Stimulated activated CD8-positive, alpha-beta memory T cell treated with anti-CD3 and anti-CD28 coated beads, Interleukin-12 subunit alpha, Interleukin-12 subunit beta, amount 100 ng/mL, for 4 hours (primary cell): ENCODE measurements at regions not wholly inside any gene's neighbourhood (a gene's known extent, or its start where the extent isn't known, plus 50 kb on each side); places are given as distances from the start of the nearest gene placed in this dataset.
"Not testable (repeated sequence)": the region's sequence is repeated elsewhere in the genome, so short reads cannot be mapped to it uniquely, and the experiment has no call there.

ENCODE experiments used
- DNase-seq: peaks from one replicate; pipeline ENCODE4 v3.0.0-alpha.2; 2020; ENCODE audit warnings: low read depth

DNA sequence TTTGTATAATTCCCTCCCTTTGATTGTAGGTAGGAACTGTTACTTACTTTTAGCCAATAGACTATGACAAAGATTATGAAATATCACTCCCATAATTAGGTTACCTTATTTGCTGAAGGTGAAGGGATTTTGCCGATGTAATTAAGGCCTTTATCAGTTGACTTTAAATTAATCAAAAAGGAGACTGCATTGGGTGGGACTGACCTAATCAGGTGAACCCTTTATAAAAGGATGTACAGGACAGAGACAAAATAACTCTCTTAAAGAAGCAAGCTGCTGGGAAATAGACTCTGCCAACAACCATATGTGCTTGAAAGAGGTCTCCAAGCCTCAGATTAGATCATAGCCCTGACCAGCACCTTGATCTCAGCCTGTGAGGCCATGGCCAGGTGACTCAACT, 167.6 kb downstream of the SOX3 start:
- DNase-seq, result no peak

DNA sequence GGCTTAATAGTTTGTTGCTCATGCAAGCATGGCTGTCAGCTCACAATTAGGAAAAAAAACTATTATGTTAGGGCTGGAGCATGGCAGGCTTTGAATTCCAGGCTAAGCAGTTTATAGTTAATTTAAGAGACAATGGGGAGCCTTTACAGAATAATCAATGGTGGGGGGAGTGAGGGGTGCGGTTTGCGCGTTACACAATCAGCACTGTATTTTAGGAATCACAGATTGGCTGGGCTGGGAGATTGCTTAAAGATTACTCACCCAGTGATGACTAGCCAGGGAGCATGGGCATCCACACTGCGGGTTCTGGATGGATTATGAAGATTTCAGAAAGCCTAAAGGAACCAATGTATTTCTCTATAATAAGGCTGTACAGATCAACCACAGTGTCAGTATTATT, 186.6 kb downstream of the SOX3 start:
- no peak for DNase-seq

DNA sequence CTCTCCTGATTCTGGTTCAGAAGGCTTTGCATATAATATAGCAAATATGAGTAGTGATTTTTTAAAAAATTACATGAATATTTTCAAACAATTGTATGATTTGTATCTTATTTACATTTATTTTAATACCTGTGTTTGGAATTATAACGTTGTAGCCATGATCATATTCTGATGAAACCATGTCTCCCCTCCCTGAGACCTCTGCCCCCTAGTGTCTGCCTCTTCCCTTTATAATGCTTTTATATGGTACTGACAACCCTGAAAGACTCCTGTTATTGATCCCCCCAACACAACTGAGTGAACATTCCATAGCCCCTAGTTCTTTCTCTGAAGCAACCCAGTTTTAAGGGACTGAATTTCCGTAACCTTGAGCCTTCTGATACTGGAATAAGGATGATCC, 187.4 kb downstream of the SOX3 start:
- DNase-seq, result no peak

DNA sequence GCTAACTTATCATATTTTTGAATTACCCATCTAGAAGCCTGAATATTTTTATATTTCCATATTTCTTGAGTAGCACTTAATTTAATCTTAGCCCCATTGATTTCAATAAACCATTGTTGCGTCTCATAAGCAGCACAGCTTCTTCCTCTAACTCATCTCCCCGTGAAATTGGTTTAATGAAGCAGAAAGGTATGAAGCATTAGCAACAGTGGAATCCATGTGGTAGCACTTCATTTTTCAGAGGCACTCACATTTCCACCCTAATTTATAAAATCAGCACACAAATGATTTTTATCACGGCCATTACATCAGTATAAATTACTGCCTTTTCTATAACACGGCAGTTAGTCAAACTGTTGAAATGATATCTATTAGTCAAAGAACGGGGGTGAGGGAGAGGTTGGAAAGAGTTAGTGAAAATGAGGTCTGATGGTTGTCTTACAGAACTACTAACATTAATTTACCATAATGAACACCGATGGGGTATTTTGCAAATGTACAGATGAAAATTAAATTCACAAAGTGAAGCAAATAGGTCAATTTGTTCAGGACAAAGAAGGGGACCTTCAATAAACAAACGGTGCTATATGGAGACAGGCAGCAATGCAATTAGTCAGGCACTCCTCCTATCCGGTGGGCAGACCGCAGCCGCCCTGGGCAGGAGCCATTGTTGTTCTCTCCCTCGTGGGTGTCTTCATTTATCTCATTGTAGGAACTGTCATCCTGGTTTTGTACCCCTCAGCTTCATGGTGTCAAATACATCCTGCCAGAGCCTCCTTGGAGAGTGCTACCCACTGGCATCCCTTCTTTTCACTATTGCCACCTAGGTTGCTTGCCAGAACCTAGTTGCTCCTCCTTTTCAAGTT, 205.7 kb downstream of the SOX3 start:
- DNase-seq, result no peak

DNA sequence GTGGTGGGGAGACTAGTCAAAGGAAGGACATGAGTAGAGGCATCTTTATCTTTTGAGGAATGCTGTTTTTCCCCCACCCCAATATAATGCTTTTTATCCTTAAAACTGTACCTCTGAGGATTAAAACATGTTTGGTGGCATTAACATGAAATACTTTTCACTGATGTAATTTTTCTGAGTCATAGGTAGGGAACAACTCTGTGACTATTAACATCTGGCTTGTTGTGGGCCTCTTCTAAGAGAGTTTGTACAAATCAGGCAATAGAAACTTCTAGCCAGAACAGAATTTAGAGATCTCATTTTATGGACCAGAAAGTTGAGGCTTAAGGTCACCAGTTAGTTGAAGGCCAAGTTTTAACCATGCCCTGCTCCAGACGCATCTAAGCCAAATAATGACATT, 207.6 kb downstream of the SOX3 start:
- no peak for DNase-seq

DNA sequence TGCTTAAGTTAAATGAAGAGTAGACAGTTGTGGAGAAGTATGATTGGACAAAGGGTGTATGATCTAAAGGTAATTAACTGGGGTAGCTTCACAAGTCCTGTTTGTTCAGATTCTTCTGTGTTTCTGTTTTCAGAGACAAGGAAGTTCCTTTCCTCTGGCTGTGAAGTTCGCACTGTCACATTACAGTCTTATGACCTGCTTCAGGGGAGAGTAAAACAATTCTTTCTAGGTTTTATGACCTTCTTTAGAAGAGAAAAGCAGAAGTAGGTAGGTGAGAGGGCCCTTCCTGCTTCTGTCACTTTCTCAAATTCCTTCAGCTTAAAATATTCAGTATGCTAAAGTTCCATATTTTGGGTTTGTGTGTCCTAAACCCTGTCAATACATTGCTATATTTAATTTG, 211.9 kb downstream of the SOX3 start:
- no peak for DNase-seq

DNA sequence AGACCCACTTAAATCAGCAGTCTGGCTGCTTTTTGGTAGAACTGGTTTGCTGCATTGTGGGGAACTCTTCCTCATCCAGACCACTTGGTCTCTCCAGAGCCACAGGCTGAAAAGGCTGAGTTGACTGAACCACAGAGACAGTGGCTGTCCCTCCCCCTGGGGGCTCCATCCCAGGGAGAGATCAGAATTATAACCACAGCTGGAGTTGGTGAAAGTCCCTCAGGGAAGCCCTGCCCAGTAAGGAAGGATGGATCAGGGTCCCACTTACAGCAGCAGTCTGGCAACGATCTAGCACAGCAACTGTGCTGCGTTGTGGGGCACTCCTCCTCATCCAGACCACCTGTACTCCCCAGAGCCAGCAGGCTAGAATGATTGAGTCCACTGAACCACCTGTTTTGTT, 212.7 kb downstream of the SOX3 start:
- DNase-seq, result no peak

DNA sequence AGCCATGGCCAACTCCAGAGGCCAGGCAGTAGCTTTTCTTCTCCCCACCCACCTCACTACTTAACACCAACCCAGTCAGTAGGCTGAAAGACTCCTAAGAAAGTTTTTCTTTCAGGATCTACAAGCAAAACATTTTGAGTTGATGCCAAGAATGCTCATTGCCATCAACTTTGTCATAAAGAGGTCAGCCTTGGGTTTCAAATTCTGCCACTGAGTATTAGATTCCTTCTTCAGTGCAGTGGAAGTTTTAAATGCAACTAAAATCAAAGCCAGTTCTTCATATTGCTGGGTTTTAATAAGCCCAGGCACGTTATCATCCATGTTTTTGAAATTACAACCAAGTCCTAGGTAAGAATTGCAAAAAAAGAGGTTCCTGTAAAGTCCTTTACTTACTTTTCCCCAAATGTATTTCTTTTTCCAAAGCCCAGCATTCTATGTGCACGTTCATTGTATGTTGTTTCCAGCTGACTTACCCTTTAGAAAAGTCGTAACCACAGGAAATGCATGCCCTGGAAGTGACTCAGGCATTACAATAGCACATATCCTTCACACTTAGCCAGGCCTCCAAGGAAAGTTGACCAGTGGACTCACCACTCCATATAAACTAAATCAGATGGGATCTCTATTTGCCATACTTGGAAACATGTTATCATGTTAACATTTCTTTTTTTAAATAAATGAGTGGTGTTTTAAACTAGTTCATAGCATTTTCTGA, 229.9 kb downstream of the SOX3 start:
- DNase-seq, result no peak

DNA sequence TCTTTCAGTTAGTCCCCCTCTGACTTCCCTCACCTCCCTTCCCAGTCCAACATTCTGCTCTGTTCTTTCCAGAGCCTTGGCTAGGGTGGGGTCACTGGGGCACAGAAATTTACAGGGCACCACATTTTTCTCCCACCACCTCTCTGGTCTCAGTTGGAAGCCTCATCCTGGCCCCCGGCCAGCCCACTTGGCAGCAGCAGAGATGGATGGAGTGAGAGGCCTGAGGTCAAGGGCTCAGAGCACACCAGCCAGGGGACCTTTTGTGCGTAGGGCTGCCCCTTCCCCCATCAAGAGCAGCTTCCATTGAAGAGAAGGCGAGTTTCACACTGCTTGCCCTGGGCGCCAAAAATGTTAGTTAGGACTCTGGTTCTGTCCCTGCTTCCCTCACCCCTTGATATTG, 230.9 kb downstream of the SOX3 start:
- no peak for DNase-seq

DNA sequence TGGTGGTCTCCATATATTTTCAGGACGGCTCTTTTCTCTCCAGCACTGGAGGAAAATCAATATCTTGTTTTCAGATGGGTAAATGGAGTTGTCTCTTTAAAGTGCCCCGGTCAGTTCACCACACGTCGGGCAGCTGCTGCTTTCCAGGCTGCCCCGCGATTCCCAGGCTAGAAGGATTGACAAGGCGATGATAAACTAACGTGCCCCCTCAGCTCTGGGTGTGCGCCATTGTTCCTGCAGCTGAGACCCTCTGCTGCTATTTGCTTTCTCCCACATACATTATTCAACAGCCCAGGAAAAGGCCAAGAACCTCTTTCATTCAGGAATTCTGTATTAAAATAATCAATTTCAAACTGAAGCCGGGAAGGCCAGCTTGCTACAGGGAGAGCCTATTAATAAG, 254.5 kb downstream of the SOX3 start:
- DNase-seq, result no peak

DNA sequence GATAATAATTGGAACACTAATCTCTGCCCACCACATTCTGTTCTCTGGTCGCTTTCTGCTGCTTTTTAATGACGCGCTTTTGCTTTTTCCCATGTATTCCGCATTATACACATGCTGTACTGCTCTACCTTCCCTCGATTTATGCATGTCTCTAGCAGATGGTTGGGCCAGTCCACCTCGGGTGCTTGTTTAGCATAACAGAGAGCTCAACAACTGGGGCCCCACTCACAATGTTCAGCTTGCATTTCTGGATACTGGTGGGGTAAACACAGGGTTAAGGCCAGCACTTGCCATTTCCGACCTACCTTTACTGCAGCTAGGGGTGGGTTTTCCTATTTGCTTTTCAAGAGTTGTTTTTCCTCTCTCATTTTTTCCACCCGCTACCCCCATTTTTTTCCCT, 255.8 kb downstream of the SOX3 start:
- DNase-seq, result no peak

DNA sequence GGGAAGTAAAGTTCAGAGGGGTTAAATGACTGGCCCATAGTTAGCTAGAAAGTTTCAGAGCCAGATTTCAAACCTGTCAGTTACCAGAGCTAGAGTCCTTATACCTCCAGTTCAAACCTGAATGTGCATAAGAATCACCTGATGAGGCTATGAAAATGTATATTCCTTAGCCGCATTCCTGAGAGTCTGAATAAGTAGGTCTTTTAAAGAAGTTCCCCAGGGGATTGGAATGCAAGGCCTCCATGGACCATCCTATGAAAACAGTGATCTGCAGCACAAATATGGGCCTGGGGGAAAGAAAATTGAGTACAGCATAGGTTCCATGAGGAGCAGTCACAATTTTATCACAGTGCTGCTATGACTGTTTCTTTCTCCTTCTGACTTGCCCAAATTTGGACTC, 263.9 kb upstream of the CXorf66 start:
- no peak for DNase-seq

DNA sequence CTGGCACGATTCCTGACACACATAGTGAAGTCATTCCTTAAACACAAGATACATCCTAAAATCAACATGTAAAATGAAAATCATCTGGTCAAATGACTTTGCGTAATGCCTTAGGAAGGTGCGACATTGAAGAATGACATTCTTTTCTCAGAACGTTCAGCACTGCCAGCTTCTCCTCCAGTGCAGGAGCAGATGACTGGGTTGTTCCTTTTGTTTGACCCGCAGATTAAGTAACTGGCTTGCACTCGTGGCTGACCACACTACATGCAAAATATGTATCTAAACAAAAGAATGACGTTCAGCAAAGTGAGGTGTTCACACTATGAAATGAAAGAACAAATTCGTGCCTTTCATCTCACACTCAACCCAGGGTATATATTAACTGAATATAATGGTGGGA, 260.7 kb upstream of the CXorf66 start:
- DNase-seq, result not testable (repeated sequence)

DNA sequence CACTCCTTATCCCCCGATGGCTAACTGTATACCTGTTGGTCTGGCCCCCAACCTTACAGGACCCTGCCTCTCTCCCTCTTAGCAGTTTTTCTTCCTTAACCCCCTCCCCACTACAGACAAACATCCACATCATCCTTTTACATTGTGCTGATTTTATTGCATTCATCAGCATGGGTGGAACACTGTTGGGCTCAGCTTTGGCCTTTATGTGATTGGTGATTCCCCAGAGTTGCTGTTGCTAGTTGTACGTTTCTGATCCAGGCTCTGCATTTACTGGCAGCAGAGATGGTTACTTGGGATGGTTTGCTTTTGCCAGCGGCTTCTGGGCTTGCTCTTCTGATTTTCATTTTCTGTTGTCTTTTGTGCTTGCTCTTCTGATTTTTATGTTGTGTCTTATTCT, 250.6 kb upstream of the CXorf66 start:
- not testable (repeated sequence) for DNase-seq

DNA sequence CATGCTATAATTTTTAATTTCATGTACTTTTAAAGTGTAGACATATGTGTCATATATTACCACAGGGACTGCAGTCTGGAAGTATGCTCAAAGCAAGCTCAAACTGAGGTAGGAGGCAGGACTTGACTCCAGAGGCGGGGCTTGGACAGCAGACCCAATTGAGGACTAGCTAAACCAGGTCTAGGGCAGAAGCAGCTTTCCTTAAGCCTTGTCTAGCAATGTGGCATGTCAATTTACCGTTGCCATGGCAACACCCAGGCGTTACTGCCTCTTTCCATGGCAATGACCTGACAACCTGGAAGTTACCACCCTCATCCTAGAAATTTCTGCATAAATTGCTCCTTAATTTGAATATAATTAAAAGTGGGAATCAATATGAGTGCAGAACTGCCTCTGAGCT, 249.2 kb upstream of the CXorf66 start:
- not testable (repeated sequence) for DNase-seq

DNA sequence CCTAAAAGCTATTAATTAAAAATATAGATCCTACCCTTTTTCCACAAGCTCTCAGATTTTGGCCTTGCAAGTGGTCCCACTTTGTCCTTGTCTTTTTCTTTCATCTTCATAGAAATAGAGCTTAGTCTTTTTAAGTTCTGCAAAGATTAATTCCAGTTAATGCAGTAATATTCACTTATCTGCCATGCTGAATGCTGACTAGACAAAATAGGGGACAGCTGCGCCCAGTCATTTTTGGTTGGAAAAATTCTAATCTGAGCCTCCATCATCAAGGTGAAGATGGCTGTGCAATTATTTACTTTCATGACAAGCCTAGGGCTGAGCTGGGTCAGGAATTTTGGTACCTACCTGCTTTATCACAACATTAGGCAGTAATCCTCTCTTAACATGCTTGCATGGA, 241.3 kb upstream of the CXorf66 start:
- DNase-seq, result no peak

DNA sequence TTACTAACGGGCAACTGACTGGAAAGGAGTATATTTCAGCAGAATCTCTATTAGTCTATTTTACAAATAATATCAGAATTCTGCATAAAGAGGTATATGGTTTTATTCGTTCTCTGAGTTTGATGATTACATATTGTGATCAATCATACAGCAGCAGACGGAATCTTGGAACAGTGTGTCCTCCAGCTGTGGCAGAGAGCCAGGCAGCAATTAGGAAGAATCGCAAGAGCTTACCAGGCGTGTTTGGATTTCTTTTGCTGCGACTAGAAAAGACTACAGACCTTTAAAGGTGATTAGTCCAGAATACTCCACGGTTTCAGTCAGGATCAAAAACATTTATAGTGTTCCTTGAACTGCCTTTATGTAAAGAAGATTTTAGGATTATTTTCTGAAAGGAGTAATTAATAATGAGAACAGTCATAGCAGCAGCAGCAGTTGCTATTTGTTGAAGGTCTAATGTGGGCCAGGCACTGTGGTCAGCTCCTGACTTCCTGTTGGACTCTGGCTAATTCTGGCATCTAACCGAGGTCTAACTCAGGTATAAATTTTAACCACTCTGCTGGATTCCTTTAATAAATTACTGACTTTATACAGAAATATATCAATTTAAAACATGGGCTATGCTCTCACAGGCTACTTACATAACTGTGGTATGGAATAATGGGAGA, 225.3 kb upstream of the CXorf66 start:
- DNase-seq, result no peak

DNA sequence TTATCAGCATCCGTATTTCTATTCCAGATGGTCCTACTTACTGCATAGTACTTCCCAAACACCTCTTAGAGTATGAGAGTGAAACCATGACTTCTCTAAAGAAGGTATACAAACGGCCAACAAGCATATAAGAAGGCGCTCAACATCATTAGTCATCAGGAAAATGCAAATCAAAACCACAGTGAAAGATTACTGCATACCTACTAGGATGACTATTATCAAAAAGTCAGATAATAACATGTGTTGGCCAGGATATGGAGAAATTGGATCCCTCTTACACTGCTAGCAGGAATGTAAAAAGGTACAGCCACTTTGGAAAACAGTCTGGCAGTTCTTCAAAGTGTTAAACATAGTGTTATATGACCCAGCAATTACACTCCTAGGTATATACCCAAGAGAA, 215.3 kb upstream of the CXorf66 start:
- DNase-seq, result no peak

DNA sequence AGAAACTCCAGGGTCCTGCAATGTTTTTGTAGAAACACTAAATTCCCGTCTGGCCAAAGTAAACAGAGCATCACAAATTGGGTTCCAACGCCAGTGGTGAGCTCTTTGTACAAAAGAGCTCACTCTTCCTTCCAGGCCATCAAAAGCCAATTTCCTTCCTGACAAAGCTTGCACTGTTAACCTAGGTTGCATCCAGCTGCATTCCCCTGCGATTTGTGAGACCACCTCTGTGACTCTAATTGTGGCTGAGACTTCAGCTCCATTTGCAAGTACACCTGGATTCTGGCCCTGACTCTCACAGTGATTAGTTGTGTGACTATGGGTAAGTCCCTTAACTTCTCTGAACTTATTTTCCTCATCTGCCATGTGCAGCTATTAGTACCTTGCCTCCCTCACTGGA, 212.5 kb upstream of the CXorf66 start:
- no peak for DNase-seq

DNA sequence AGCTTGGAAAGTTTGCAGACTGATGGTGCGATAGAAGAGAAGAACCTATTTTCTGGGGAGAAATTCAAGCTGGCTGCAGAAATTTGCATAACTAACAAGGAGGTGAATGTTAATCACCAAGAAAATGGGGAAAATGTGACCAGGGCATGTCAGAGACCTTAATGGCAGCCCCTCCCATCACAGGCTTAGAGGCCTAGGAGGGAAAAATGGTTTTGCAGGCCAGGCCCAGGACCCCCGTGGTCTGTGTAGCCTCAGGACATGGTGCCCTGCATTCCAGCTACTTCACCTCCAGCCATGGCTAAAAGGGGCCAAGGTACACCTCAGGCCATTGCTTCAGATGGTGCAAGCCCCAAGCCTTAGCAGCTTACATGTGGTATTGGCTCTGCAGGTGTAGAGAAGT, 207.1 kb upstream of the CXorf66 start:
- DNase-seq, result no peak

DNA sequence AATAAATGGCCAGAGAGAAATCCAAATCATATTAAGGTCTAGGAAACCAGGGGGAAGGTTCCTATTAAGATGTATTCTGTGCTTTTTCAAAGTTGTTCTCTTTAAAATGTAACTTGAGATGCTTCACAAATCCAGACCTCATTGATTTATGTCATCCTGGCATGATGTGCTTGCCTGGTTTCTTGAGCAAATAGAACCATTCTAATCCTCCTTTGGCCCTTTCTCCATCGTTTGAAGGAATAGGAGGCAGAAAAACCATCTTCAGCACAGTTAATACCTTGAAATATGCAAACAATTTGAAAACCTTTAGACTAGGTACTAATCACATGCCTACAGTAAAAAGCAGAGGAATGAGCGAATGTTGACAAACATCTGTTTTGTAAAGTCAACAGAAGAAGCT, 202.2 kb upstream of the CXorf66 start:
- DNase-seq, result no peak

DNA sequence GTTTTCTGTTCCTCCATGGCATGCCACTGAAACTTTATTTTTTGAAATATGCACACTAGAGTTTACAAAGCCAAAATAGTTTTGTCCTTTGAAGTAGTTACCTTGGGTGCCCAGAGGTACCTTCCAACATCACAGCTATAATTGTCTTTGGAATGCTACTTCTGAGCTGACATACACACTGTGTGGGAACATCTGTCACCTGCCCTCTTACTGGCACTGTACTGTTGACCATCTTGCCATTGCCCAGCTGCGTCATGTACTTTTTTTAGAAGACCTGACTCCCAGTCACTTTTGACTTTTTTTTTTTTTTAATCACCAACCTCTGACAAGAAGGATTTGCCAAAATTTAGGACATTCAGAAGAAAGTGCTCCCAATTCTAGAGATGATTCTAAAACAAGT, 200.5 kb upstream of the CXorf66 start:
- DNase-seq, result no peak

DNA sequence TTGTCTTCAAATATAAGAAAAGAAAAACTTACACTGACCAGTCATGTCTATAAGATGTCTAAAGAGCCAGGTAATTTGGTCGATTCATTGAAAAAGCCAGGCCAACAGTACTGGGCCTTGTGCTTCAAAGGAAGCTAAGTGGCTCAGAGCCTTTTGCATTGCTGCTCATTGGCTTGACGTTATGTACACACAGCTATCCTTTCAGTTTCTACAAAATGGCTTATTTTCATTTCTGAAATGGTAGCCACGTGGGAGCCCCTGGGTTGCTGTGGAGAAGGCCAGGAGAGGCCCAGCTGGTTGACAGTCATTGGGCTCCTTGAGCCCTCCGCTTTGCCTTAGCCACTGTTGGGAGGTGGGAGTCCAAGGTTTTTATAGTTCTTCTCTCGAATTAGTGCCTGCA, 199.1 kb upstream of the CXorf66 start:
- no peak for DNase-seq
